PC-3 (cell line): ENCODE measurements at regions not wholly inside any gene's neighbourhood (a gene's known extent, or its start where the extent isn't known, plus 50 kb on each side); places are given as distances from the start of the nearest gene placed in this dataset.
"Not testable (repeated sequence)": the region's sequence is repeated elsewhere in the genome, so short reads cannot be mapped to it uniquely, and the experiment has no call there.

Experiments
- ATAC-seq: fragments of 200-7000 bp; cut with Tn5 transposase; 2 replicates; pipeline ENCODE4 v1.9.1; 2020; ENCODE audit warnings: mild to moderate bottlenecking, moderate library complexity
- BruUV-seq: library from RNA; stranded (reverse); fragments of 400-500 nt; replicated peaks from 2 replicates; lab custom pipeline; 2021; lab: Mats Ljungman, UMichigan
- CTCF ChIA-PET: fragments of 300-600 bp; sonication (Branson Sonifier 250); formaldehyde crosslinking; loops from one replicate; lab custom pipeline; 2022; ENCODE audit warnings: antibody characterized with exemption; lab: Charles Lee
- POLR2A ChIA-PET: fragments of 300-600 bp; sonication (Branson Sonifier 250); formaldehyde crosslinking; loops from one replicate; lab custom pipeline; 2022; ENCODE audit warnings: antibody characterized with exemption; ENCODE audit not compliant: unreplicated experiment; lab: Charles Lee
- DNase-seq: peaks from one replicate; pipeline ENCODE4 v3.0.0-alpha.2; 2015
- H2AFZ ChIP-seq: fragments of 300-600 bp; sonication (generic); 2 replicates; pipeline ENCODE4 v1.6.0; 2016; ENCODE audit warnings: antibody characterized with exemption, low read length
- H3F3A ChIP-seq: fragments of 300-600 bp; sonication (generic); one replicate; pipeline ENCODE4 v1.6.0; 2017; ENCODE audit warnings: antibody characterized with exemption, low read length, control low read depth, mild to moderate bottlenecking; ENCODE audit not compliant: unreplicated experiment
- H3K27ac ChIP-seq: fragments of 300-600 bp; sonication (generic); 2 replicates; pipeline ENCODE4 v1.5.1; 2016; ENCODE audit warnings: mild to moderate bottlenecking, low read length
- H3K27me3 ChIP-seq: fragments of 300-600 bp; sonication (generic); 2 replicates; pipeline ENCODE4 v1.6.1; 2016; ENCODE audit warnings: low read length, mixed read lengths
- H3K36me3 ChIP-seq: fragments of 300-600 bp; sonication (generic); 2 replicates; pipeline ENCODE4 v1.6.1; 2016; ENCODE audit warnings: low read depth, mixed run types, low read length, mixed read lengths
- H3K4me1 ChIP-seq: fragments of 300-600 bp; sonication (generic); 2 replicates; pipeline ENCODE4 v1.5.1; 2016; ENCODE audit warnings: low read length; ENCODE audit not compliant: insufficient read depth
- H3K4me2 ChIP-seq: fragments of 300-600 bp; sonication (generic); 2 replicates; pipeline ENCODE4 v1.6.0; 2016; ENCODE audit warnings: low read length
- H3K4me3 ChIP-seq: fragments of 300-600 bp; sonication (generic); 2 replicates; pipeline ENCODE4 v1.5.1; 2016; ENCODE audit warnings: mild to moderate bottlenecking, low read length, mixed read lengths
- H3K79me2 ChIP-seq: fragments of 300-600 bp; sonication (generic); 2 replicates; pipeline ENCODE4 v1.6.1; 2017; ENCODE audit warnings: low read length, mixed read lengths
- H3K9ac ChIP-seq: fragments of 300-600 bp; sonication (generic); 2 replicates; pipeline ENCODE4 v1.6.0; 2016; ENCODE audit warnings: mild to moderate bottlenecking, low read length
- H3K9me2 ChIP-seq: fragments of 300-600 bp; sonication (generic); replicated peaks from 2 replicates; pipeline ENCODE4 v1.6.1; 2016; ENCODE audit warnings: mixed run types, low read length, mixed read lengths
- H3K9me3 ChIP-seq: fragments of 300-600 bp; sonication (generic); 2 replicates; pipeline ENCODE4 v1.6.1; 2016; ENCODE audit warnings: low read length, mixed read lengths
- H4K20me1 ChIP-seq: fragments of 300-600 bp; sonication (generic); 2 replicates; pipeline ENCODE4 v1.6.1; 2016; ENCODE audit warnings: low read length, mixed read lengths
- EZH2 ChIP-seq: fragments of 300-600 bp; sonication (generic); IDR thresholded peaks from one replicate; pipeline ENCODE4 v1.6.1; 2017; ENCODE audit warnings: antibody characterized with exemption, mild to moderate bottlenecking, low read length; ENCODE audit not compliant: unreplicated experiment
- EZH2phosphoT487 ChIP-seq: fragments of 300-600 bp; sonication (generic); IDR thresholded peaks from 2 replicates; pipeline ENCODE4 v1.6.1; 2018; ENCODE audit warnings: mild to moderate bottlenecking, antibody characterized with exemption, low read length, borderline replicate concordance
- intact Hi-C: fragments of 100-400 bp; cut with micrococcal nuclease; formaldehyde crosslinking; loops from 2 replicates; pipeline ENCODE4 v1.9.0; 2023
- TF ChIP-seq, protein P1 (sequence below): fragments of 300-600 bp; sonication (generic); conservative IDR thresholded peaks from 2 replicates; pipeline ENCODE4 v1.5.1; 2017; ENCODE audit warnings: antibody characterized with exemption, low read depth, mild to moderate bottlenecking, low read length

DNA sequence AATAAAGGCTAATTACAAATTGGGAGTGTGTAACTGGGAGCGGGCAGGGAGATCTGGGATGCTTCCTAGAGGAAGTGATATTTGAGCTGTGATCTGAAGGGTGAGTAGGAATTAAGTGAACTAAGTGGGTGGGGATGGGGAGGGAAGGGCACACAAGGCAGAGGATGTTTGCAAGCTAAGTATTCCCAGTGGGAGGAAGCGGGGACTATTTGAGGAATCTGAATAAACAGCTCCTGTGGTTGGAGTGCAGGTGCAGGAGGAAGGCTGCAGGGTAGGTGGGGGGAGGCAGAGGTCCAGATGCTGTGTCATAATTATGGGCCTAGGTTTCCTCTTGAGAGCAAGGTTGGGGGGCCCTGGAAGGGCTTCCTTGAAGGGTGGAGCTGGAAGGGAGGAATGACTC lies 102.1 kb upstream of the HS3ST2 start:
- no peaks in the 10 kb centered on the region for H3K79me2 ChIP-seq
- H2AFZ ChIP-seq = no peak overlapping the region
- H3F3A ChIP-seq = no peaks in the 10 kb centered on the region
- ATAC-seq (no peak), DNase-seq (no peak)
- TF ChIP-seq EZH2 (no peak), EZH2phosphoT487 (no peak)
- TF ChIP-seq, protein P1, sequence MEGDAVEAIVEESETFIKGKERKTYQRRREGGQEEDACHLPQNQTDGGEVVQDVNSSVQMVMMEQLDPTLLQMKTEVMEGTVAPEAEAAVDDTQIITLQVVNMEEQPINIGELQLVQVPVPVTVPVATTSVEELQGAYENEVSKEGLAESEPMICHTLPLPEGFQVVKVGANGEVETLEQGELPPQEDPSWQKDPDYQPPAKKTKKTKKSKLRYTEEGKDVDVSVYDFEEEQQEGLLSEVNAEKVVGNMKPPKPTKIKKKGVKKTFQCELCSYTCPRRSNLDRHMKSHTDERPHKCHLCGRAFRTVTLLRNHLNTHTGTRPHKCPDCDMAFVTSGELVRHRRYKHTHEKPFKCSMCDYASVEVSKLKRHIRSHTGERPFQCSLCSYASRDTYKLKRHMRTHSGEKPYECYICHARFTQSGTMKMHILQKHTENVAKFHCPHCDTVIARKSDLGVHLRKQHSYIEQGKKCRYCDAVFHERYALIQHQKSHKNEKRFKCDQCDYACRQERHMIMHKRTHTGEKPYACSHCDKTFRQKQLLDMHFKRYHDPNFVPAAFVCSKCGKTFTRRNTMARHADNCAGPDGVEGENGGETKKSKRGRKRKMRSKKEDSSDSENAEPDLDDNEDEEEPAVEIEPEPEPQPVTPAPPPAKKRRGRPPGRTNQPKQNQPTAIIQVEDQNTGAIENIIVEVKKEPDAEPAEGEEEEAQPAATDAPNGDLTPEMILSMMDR = no peak
- ChIA-PET CTCF (no interaction called here), POLR2A (no interaction called here)
- no peaks in the 10 kb centered on the region for H3K27me3 ChIP-seq
- no peak overlapping the region for H3K27ac ChIP-seq
- intact Hi-C loops = no loop called here
- no peaks in the 10 kb centered on the region for H3K9me3 ChIP-seq
- H3K4me2 ChIP-seq = no peak overlapping the region
- H3K9ac ChIP-seq = no peak overlapping the region
- no TSS peak for BruUV-seq
- no peaks in the 10 kb centered on the region for H4K20me1 ChIP-seq
- no peaks in the 10 kb centered on the region for H3K9me2 ChIP-seq
- no peak overlapping the region for H3K4me3 ChIP-seq
- H3K4me1 ChIP-seq = no peaks in the 10 kb centered on the region
- H3K36me3 ChIP-seq = no peaks in the 10 kb centered on the region

DNA sequence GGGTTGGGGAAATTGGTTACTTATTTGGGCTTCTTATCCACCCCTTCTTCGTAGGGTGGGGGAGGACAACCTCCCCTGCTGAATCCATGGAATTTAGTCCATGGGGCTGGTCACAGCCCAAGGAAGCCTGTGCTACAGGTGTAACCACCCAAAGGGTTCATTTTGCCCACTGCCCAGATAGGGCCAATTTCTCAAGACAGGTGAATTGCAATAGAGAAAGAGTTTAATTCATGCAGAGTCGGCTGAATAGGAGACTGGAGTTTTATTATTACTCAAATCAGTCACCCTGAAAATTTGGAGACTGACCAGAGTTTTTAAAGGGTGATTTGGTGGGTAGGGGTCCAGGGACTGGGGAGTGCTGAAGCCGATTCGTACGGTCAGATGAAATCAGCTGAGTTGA lies 101.5 kb upstream of the HS3ST2 start:
- no peaks in the 10 kb centered on the region for H4K20me1 ChIP-seq
- TF ChIP-seq EZH2phosphoT487 = no peak
- TF ChIP-seq, protein P1 = no peak
- no peak for TF ChIP-seq EZH2
- H3F3A ChIP-seq = no peaks in the 10 kb centered on the region
- H3K9me3 ChIP-seq = no peaks in the 10 kb centered on the region
- no peaks in the 10 kb centered on the region for H3K9me2 ChIP-seq
- no peaks in the 10 kb centered on the region for H3K4me1 ChIP-seq
- no peaks in the 10 kb centered on the region for H3K36me3 ChIP-seq
- intact Hi-C loops = no loop called here
- no peaks in the 10 kb centered on the region for H3K79me2 ChIP-seq
- no peak overlapping the region for H3K27ac ChIP-seq
- H2AFZ ChIP-seq = no peak overlapping the region
- DNase-seq (no peak), ATAC-seq (no peak)
- H3K9ac ChIP-seq = no peak overlapping the region
- POLR2A ChIA-PET = no interaction called here
- H3K4me2 ChIP-seq = no peak overlapping the region
- no peak overlapping the region for H3K4me3 ChIP-seq
- no TSS peak for BruUV-seq
- H3K27me3 ChIP-seq = no peaks in the 10 kb centered on the region
- CTCF ChIA-PET = no interaction called here

DNA sequence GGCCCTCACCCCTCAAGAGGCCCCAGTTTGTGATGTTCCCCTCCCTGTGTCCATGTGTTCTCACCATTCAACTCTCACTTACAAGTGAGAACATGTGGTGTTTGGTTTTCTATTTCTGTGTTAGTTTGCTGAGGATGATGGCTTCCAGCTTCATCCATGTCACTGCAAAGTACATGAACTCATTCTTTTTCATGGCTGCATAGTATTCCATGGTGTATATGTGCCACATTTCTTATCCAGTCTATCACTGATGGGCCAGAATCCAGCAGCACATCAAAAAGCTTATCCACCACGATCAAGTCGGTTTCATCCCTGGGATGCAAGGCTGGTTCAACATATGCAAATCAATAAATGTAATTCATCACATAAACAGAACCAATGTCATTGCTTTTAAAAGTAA lies 95.4 kb upstream of the HS3ST2 start:
- DNase-seq, H3K36me3 ChIP-seq, CTCF ChIA-PET, ATAC-seq, H3K27me3 ChIP-seq, H3K4me1 ChIP-seq, BruUV-seq, H3K4me2 ChIP-seq, H2AFZ ChIP-seq, POLR2A ChIA-PET, H3K9ac ChIP-seq, H3K4me3 ChIP-seq, H3K27ac ChIP-seq, H3F3A ChIP-seq, H4K20me1 ChIP-seq, intact Hi-C loops, H3K9me2 ChIP-seq, H3K9me3 ChIP-seq, H3K79me2 ChIP-seq: not testable (repeated sequence)
